ENCODE measurements at regions not wholly inside any gene's neighbourhood (a gene's known extent, or its start where the extent isn't known, plus 50 kb on each side); places are given as distances from the start of the nearest gene placed in this dataset.

DNA sequence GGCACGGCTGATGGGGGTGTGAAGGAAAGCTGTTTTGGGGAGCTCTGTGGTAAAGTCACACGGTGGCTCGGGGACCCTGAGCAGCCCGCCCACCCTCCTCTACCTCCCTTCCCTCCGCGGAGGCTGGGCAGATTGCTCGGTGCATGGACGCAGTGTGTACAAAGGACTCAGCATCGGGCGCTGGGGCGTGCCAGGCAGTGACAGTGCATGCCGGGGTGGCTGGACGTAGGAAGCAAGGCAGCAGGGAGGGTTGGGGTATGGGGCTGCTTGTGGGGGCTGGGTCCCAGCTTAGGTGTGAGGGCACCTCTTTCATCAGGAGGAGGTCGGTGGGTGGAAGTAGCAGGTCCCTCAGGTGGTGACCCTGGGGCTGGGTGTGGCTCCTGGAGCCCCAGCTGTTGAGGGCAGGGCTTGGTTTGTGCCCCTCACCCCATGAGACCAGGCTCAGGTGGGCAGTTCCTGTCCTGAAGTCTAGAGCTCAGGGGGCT, 159.9 kb upstream of the GSE1 start:
- ATAC-seq (ENCODE audit: low read depth) (no peak), DNase-seq (no peak)
- no peak overlapping the region for H3K23ac ChIP-seq (ENCODE audit: low read depth, low read length)
- H3K9me1 ChIP-seq (ENCODE audit: insufficient read depth, low read length) = no peaks in the 10 kb centered on the region
- H3K14ac ChIP-seq (replicated peaks; ENCODE audit: low read depth, low read length) = no peak overlapping the region
- peaks cover 4 to 9% of the 10 kb centered on the region in 2 experiments; a peak in 1 of 4 replicates for H3K79me1 ChIP-seq (ENCODE audit: low read depth in 1 of 2, low read length in 2 of 2)
- CTCF ChIA-PET = no interaction called here
- H4K20me1 ChIP-seq (ENCODE audit: insufficient read depth, low read length) = peaks cover 75% of the 10 kb centered on the region
- no peak overlapping the region for H4K5ac ChIP-seq (ENCODE audit: low read depth, low read length)
- POLR2A ChIA-PET (ENCODE audit: unreplicated experiment) = no interaction called here
- no TSS peak for BruUV-seq (replicated peaks)
- no peak overlapping the region for H2BK20ac ChIP-seq (ENCODE audit: low read depth, low read length)
- no peak overlapping the region for H2AFZ ChIP-seq (replicated peaks; ENCODE audit: low read length, poor library complexity)
- H2BK120ac ChIP-seq (ENCODE audit: low read depth, low read length) = no peak overlapping the region
- in situ Hi-C loops (cut with MboI; ENCODE audit: low sequenced_read_pairs) = no loop called here
- H3K27ac ChIP-seq (ENCODE audit: insufficient read depth, low read length) = no peak overlapping the region
- no peak for TF ChIP-seq RCOR1 (IDR thresholded peaks at IDR 0.05; ENCODE audit: insufficient replicate concordance, low read length)
- TF ChIP-seq, protein P1, sequence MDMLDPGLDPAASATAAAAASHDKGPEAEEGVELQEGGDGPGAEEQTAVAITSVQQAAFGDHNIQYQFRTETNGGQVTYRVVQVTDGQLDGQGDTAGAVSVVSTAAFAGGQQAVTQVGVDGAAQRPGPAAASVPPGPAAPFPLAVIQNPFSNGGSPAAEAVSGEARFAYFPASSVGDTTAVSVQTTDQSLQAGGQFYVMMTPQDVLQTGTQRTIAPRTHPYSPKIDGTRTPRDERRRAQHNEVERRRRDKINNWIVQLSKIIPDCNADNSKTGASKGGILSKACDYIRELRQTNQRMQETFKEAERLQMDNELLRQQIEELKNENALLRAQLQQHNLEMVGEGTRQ (IDR thresholded peaks at IDR 0.05; ENCODE audit: low read depth, low read length) = no peak
- TF ChIP-seq SMC3 (IDR thresholded peaks at IDR 0.05; ENCODE audit: low read depth, low read length) = no peak
- no peak for TF ChIP-seq MAZ (IDR thresholded peaks at IDR 0.05; ENCODE audit: borderline replicate concordance, low read depth, low read length)
- no peak for TF ChIP-seq BHLHE40 (IDR thresholded peaks at IDR 0.05; ENCODE audit: low read depth, low read length)
- TF ChIP-seq RAD21 (IDR thresholded peaks at IDR 0.05; ENCODE audit: low read length) = no peak
- no peak for TF ChIP-seq NFE2L2 (IDR thresholded peaks at IDR 0.05; ENCODE audit: low read depth, low read length)
- TF ChIP-seq MAFK (IDR thresholded peaks at IDR 0.05; ENCODE audit: low read depth, low read length) = no peak
- no peak overlapping the region for H3K4ac ChIP-seq (ENCODE audit: low read depth, low read length)
- H3K36me3 ChIP-seq (ENCODE audit: control insufficient read depth, insufficient read depth, low read length) = no peaks in the 10 kb centered on the region
- H3K4me2 ChIP-seq (ENCODE audit: low read depth, low read length) = no peak overlapping the region
- H2BK5ac ChIP-seq (ENCODE audit: low read depth, low read length, poor library complexity, severe bottlenecking) = no peak overlapping the region
- dilution Hi-C loops (cut with HindIII; ENCODE audit: low sequenced_read_pairs, unreplicated experiment) = no loop called here
- H2AK5ac ChIP-seq (ENCODE audit: low read depth, low read length) = no peak overlapping the region
- H2BK15ac ChIP-seq (ENCODE audit: low read depth, low read length) = no peak overlapping the region
- H3K9ac ChIP-seq (ENCODE audit: low read depth, low read length) = no peak overlapping the region
- no CpG with 5 or more reads among the region's 14 CpGs for WGBS, 2 experiments (ENCODE audit: extremely low coverage in 2 of 2, insufficient read length in 1 of 2)
- no peak overlapping the region for H4K91ac ChIP-seq (ENCODE audit: insufficient read depth, low read depth, low read length)
- intact Hi-C loops (cut with micrococcal nuclease) = no loop called here
- H3K4me3 ChIP-seq (ENCODE audit: insufficient read depth, low read depth, low read length) = no peak overlapping the region
- peaks cover 3% of the 10 kb centered on the region; the same call in 1 of the 2 replicates for H3K4me1 ChIP-seq (ENCODE audit: control insufficient read depth, insufficient read depth, low read length)
- H3K56ac ChIP-seq (ENCODE audit: extremely low read depth, insufficient read depth, low read length) = no peak overlapping the region
- H3K27me3 ChIP-seq (ENCODE audit: control insufficient read depth, insufficient read depth, low read length) = no peaks in the 10 kb centered on the region
- no peak overlapping the region for H2AK9ac ChIP-seq (replicated peaks; ENCODE audit: low read depth, low read length, poor library complexity)
- no peak overlapping the region for H3K18ac ChIP-seq (ENCODE audit: low read depth, low read length)
- no peak overlapping the region for H4K8ac ChIP-seq (ENCODE audit: low read depth in 2 of 2, low read length in 2 of 2)
- H3K9me3 ChIP-seq (ENCODE audit: control insufficient read depth, insufficient read depth, low read length) = no peaks in the 10 kb centered on the region

All from IMR-90 (cell line).